GM18502 (cell line): ENCODE measurements at regions not wholly inside any gene's neighbourhood (a gene's known extent, or its start where the extent isn't known, plus 50 kb on each side); places are given as distances from the start of the nearest gene placed in this dataset.
"Not testable (repeated sequence)": the region's sequence is repeated elsewhere in the genome, so short reads cannot be mapped to it uniquely, and the experiment has no call there.

ENCODE experiments used
- ATAC-seq: cut with Tn5 transposase; IDR thresholded peaks from one replicate; pipeline ENCODE4 v1.9.1; 2021; ENCODE audit warnings: mild to moderate bottlenecking; ENCODE audit not compliant: unreplicated experiment, poor library complexity

- no peak for ATAC-seq
Measured at GRCh38 chr4:126898815-126899214, 733.9 kb upstream of the INTU start.

DNA sequence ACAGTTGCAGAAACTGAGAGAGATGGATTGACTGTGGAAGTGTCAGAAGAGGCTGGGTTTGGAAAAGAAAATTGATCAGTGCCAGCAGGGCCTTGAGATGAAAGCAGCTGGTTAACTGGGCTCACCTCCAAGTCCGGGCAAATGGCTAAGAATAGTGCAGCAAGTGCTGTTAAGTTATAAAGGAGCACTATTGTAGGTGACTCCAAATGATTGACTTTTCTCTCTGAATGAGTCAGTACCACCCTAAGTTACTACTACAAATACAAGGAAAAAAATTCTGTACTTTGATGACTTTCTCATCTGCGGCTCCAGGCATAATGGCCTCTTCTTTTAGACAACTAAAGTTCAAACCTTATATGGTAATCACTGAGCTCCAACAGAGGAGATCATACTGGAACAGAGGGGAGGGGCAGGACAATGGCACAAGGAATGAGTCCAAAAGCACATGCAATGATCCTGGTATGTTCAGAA lies 733.4 kb upstream of the INTU start:
- no peak for ATAC-seq

- no peak for ATAC-seq
Measured at GRCh38 chr4:126906466-126906865, 726.3 kb upstream of the INTU start.

DNA sequence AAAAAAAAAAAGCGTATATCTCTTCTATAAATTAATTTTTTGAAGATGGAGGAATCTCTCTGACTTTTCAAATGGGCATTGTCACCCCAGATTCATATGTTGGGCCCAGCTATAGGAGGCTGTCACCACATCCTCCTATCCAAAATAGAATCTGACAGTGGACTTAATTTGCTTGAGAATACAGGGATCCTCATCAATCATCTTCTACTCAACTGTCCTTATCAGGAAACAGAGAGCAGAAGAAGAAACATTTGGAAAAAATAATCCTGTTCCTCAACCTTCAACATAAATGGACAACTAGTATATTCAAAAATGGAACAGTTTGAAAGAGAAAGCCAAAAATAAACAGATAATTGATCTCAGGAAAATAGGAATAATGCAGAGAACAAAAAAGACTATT lies 725.4 kb upstream of the INTU start:
- ATAC-seq, result no peak

GRCh38 chr4:126916049-126916625 lies 716.6 kb upstream of the INTU start:
- no peak for ATAC-seq

- no peak for ATAC-seq
Measured at GRCh38 chr4:126916626-126917140, 716.1 kb upstream of the INTU start.

DNA sequence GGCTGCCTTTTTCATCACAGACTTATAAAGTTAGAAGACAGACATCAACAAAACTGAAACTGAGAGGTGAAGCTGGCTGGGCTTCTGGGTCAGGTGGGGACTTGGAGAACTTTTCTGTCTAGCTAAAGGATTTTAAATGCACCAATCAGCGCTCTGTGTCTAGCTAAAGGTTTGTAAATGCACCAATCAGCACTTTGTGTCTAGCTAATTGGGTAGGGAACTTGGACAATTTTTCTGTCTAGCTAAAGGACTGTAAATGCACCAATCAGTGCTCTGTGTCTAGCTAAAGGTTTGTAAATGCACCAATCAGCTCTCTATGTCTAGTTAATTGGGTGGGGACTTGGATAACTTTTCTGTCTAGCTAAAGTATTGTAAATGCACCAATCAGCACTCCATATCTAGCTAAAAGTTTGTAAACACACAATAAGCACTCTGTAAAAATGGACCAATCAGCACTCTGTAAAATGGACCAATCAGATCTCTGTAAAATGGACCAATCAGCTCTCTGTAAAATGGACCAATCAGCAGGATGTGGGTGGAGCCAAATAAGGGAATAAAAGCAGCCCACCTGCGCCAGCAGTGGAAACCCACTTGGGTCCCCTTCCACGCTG lies 710.3 kb upstream of the INTU start:
- not testable (repeated sequence) for ATAC-seq

- ATAC-seq, result no peak
Measured at GRCh38 chr4:126924237-126924636, 708.5 kb upstream of the INTU start.

DNA sequence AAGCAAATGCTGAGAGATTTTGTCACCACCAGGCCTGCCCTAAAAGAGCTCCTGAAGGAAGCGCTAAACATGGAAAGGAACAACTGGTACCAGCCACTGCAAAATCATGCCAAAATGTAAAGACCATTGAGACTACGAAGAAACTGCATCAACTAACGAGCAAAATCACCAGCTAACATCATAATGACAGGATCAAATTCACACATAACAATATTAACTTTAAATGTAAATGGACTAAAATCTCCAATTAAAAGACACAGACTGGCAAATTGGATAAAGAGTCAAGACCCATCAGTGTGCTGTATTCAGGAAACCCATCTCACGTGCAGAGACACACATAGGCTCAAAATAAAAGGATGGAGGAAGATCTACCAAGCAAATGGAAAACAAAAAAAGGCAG lies 702.7 kb upstream of the INTU start:
- ATAC-seq, result not testable (repeated sequence)

GRCh38 chr4:126935801-126936200 lies 697.0 kb upstream of the INTU start:
- no peak for ATAC-seq

- ATAC-seq, result no peak
Measured at GRCh38 chr4:126937342-126937741, 695.4 kb upstream of the INTU start.

GRCh38 chr4:126937846-126938422 lies 694.8 kb upstream of the INTU start:
- ATAC-seq, result no peak

GRCh38 chr4:126939401-126939800 lies 693.4 kb upstream of the INTU start:
- ATAC-seq, result no peak

GRCh38 chr4:126947536-126947935 lies 685.2 kb upstream of the INTU start:
- ATAC-seq, result no peak

DNA sequence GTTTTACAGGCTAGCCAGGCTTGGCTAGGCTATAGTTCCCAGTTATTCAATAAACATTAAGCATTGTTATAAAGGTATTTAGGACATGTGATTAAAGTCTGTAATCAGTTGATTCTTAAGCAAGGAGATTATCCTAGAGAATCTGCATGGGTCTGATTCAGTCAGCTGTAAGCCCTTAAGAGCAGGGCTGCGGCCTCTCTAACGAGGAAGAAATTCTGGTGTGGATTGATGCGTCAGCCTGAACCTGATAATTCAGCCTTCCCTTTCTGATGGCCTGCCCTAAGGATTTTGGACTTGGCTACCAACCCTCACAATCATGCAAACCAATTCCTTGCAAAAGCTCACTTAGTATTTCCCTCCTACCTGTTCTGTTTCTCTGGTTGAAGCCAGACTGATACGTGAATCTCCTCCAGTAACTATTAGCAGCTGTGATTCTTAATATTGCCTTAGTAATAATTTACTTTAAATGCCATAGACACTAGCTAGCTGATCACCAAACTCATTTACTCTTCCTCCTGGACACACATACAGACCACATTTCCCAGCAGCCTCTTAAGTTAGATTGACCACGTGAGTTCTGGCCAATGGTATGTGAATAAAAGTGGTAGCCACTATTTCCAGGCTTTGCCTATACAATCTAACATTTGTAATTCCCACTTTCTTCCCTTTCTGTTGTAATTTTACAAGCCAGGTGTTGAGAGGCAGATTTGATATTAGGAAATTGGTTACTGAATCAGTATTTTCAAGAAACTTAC lies 678.0 kb upstream of the INTU start:
- ATAC-seq, result no peak

DNA sequence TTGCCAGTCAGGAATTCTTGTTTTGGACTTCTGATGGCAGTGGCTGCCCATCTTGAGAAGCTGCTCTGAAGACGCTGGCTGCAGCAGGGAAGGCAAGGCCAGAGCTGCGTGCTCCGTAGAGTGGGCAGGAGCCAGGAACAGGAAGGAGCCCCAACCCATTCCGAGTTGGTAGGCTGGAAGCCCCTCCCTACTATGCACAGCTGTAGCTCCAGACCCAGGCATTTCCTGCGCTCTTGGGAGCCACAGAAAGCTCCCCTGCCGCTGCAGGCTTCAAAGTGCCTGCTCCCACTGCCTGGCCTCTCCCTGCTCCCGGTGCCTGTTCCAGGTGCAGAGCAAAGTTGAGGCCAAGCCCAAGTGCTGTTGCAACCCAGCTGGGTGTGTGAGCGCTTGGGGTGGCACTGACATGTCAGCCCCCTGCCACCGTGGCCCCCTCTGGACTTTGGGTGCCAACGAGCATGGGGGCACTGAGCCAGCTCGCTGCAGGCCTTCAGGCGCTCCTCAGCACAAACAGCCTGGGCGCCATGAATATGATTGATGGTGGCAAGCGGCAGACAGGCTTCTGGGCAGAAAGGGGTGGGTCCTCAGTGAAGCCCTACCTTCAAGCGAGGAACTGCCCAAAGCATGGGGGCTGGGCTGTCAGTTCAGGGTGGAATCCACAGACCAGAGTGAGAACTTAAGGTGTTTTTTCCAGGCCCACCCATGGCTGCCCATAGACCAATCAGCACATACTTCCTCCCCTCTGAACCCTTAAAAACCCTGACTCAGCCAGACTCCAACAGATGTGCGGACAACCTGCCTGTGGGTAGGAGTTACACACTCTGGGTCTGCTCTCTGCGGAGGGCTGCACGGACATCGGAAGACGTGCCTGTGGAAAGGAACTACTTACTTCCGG lies 677.2 kb upstream of the INTU start:
- no peak for ATAC-seq

DNA sequence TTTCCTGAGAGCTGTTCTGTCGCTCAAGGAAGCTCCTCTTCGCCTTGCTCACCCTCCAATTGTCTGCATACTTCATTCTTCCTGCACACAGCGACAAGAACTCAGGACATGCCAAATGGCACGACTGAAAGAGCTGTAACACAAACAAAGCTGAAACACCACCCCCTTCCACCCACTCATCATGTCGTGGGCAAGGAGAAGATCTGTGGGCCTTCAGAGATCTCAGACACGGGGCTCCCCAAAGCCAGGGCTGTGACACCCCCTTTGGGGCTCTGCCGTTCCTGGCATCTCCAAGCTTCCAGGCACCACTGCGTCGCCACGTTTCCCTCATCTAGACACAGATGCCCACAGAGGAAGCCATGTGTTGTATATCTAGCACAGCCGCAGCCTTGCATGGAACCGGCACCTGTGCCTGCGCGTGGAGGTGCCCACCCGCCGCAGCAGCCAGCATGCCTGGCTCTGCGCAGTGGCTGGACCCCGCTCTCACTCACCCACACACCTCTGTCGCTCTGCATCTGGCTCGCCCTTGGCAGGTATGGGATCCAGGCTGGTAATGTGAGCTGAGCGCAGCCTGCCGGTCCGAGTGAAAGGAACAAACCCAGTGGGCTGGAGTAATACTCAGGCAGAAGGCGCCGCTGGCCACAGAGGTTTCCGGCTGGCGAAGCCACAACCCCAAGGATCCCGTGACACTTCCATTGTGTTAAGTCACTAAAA lies 676.4 kb upstream of the INTU start:
- no peak for ATAC-seq

GRCh38 chr4:126957556-126957955 lies 675.2 kb upstream of the INTU start:
- ATAC-seq, result no peak

GRCh38 chr4:126957987-126958386 lies 674.8 kb upstream of the INTU start:
- ATAC-seq, result no peak
